ACHN (cell line): ENCODE measurements at regions not wholly inside any gene's neighbourhood (a gene's known extent, or its start where the extent isn't known, plus 50 kb on each side); places are given as distances from the start of the nearest gene placed in this dataset.
"Not testable (repeated sequence)": the region's sequence is repeated elsewhere in the genome, so short reads cannot be mapped to it uniquely, and the experiment has no call there.

Experiments
- DNase-seq: peaks from one replicate; pipeline ENCODE4 v3.0.0-alpha.2; 2015
- in situ Hi-C: cut with HindIII; loops from 2 replicates; pipeline ENCODE4 v1.10.0; 2017; ENCODE audit warnings: low sequenced_read_pairs, low pct_ligation_motif_present, low pct_unique_long_range_greater_than_20kb

DNA sequence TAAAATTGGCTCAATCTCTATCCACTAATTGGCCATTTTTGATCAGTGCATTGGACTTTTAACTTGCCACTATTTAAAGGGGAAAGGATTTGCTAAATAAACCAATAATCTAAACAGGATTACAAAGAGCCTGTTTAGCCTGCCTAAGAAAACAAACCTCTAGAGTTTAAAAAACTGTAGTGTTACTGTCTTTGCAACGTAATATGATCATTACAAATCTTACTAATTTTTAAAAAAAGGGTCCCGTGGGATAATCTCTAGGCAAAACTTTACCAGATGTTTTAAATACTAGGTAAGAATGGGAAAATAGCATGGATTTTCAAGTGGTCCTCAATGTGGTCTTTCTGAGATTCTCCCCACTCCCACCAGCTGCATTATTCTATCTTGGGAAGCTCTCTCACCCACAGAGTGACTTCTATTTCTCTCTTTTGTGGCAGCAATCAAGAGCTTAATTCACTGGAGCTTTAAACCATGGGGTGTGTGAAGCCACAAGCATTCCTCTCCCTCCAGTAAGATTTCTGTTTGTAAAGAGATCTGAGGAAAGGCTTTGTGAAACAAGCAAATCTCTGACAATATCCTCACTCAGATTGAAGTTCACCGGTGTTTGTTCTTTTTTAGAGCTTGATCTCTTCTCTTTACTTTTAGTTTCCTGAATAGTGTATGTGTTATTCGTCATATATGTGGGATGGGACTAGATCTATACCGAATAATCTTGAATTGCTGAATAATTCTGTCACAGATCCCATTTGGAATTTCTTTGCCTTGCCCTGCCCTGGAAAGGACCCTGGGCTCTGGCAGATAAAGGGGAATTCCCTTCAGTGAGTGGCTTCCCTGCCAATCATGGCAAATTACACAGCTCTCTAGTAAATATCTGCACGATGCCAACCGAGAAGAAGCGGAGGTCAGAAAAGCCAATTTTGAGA, 132.2 kb downstream of the TLR5 start:
- in situ Hi-C loops = no loop called here
- no peak for DNase-seq

DNA sequence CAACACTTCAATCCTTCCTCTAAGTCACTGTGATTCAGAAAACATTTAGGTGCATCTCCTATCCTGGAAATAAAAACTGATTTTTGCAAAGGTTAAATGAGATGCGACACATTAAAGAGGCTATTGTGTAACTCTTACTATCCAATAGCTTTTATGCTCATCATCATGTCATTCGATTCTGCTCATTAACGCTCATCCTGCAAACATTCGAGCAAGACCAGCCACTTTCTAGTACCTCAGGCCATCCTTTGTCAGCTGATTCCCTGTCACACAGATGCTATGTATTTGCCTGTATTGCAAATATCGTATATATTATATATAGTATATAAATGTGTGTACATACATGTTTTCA, 131.6 kb downstream of the TLR5 start:
- in situ Hi-C loops = no loop called here
- no peak for DNase-seq

DNA sequence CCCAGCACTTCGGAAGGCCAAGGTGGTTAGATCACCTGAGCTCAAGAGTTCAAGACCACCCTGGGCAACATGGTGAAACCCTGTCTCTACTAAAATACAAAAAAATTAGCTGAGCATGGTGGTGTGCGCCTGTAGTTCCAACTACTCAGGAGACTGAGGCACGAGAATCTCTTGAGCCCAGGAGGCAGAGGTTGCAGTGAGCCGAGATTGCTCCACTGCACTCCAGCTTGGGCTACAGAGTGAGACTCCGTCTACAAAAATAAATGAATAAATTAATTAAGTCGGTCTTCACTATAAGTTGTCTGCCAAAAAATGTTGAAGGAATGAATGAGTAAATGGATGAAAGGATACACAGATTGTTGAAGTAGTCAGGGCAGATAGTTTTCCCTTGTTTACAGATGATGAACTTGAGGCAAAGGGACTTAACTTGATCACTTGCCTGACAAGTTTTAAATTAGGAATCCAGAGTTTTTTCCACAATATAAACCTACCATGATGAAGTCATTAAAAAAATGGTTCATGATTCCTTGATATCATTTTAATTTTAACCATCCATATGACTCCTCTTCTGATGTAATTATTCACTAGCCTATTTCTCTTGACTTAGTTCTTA, 130.8 kb downstream of the TLR5 start:
- no peak for DNase-seq
- in situ Hi-C loops = no loop called here

DNA sequence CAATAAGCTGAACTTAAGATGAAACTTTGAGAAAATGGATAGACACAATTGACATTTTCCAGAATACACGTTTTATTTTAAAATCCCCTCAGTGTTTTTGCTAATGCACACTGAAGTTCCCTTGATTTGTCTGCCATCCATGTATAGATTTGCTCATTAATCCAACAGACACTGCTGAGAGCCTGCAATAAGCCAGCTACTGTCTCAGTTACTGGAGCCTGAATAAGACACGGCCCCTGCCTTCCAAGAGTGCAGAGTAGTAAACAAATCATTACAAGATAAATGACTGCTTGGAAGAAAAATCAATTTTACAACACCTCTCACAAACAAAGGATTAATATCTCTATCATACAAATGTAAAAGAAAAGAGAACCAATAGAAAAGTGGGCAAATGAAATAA, 130.1 kb downstream of the TLR5 start:
- DNase-seq = no peak
- in situ Hi-C loops = no loop called here

DNA sequence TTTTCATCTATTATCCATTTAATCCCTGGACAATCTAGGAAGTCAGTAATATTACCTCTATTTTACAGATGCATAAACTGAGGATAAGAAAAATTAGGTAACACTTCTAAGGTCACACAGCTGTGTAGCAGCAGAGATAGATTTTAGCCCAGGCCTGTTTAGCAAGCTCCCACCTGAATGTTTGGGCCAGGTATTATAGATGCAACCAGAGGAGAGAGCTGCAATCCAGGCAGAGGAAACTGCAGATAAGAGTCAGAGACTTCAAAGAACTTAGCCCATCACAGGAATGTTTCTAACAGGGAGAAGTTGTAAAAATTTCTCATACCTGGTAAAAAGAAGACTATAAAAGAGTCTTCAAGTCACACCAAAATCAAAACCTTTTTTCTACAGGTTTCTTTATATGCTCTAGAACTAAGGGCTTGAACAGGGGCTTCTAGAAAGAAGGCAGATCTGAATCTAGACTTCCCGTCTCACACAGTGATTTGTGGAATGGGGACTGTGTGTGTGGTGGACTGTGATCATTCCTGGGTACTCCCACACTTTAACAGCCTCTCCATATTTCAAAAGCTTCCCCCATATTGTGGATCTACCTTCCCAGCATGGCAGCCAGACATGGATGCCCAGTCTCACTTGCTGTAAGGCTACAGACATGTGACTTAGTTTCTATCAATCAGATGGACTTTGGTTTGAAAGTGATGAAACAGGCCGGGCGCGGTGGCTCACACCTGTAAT, 128.7 kb downstream of the TLR5 start:
- DNase-seq = no peak
- in situ Hi-C loops = no loop called here

DNA sequence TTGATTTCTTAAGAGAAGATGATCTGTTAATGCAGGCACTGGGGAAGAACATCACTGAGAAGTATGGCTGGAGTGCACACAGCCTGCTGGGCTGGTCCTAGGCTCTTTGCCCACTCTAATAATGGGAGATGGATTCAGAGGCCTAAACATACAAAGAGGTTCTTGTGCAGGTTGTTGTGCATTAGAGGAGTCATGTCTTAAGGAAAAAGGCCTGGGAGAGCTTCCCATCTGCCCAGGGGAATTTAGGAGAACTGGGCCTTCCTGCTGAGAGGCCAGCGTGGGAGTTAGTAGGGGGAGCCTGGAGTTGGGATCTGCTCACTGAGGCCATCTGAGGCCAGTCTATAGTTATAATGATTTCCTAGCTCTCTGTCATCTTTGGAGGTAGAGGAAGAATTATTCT, 126.7 kb downstream of the TLR5 start:
- in situ Hi-C loops = no loop called here

DNA sequence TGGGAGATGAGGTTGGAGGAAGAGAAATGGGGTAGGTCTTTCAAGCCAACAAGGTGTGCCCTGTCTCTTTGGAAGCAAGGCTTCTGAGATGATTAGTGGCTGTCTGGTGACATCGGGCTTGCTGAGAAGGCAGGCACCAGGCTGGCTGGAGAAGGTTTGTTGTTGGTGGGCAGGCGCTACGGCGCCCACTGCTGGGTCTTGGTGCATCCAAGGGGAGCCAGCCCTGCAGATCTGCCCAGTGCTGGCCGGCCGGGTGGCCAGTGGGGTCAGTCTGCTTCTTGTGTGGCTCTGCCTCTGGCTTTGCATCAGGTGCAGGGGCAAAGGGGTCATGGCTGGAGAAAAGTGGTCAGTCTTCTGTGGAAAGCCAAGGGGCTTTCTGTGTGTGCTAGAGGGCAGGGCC, 126.2 kb downstream of the TLR5 start:
- in situ Hi-C loops = no loop called here
- DNase-seq = no peak

More for the DNA sequence above, 126.7 kb downstream of the TLR5 start:
- DNase-seq = no peak

DNA sequence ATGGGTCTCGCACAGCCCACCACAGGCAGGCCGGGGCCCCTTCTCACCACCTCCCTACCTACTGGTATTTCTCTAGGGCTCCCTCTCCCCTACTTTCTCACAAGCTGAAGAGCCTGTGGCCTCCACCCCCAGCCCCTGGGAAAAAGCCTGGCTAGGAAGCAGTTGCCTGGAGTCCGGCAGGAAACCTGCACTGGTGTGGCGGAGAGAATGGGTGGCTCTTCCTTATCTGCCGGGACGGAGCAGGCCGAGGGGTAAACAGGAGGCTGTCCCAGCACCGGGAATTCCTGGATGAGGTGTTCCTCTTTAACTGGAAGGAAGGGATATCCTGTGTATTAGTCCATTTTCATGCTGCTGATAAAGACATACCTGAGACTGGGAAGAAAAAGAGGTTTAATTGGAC, 125.8 kb downstream of the TLR5 start:
- in situ Hi-C loops = no loop called here
- no peak for DNase-seq

DNA sequence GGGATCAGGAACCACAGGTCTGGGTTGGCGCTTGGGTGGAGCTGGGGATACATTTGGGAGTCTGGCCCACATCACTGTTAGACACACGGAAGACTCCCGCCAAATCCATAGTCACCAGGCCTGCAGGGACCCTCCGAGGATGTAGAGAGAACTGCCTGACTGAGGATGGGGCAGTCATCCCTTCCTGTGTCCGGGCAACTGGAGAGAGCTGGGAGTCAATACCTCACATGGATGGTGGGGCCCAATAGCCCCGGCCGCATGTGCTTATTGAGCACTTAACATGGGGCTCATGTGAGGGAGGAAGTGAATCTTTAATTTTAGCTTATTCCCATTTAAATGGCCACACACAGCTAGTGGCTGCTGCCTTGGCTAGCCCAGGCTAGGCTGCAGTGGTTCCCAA, 124.5 kb downstream of the TLR5 start:
- in situ Hi-C loops = no loop called here
- no peak for DNase-seq

DNA sequence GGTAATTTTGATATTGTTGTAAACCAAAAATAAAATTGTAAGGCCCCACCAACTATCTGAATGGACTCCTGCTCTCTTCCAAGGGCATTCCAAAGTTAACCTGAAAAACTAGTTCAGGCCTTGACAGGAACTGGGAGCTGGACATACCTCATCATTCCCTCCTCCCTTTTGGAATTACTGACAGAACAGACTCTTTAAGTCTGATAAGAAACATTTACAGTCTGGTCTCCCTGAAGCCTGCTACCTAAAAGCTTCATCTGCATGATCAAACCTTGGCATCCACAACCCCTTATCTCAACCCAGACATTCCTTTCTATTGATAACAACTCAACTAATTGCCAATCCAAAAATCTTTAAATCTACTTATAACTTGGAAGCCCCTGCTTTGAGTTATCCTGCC, 123.8 kb downstream of the TLR5 start:
- no peak for DNase-seq
- in situ Hi-C loops = no loop called here

DNA sequence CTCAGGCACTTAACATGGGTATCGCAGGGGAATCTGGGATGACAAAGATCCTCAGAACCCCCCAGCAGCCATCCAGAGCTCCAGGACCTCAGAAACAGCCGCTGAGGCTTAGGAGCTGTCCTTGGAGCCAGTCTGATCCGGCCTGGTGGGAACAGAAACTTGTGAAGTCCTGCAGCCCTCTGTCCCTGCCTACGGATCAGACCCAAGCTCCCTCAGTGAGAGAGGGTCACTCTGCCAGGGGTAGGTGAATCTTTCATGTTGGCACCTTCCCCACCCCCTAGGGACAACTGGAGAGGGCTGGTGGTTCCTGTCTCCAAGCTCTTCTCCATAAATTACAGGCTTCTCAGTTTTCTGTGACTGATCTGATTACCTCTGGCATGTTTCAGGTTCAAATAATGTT, 122.3 kb downstream of the TLR5 start:
- in situ Hi-C loops = no loop called here
- DNase-seq = no peak

DNA sequence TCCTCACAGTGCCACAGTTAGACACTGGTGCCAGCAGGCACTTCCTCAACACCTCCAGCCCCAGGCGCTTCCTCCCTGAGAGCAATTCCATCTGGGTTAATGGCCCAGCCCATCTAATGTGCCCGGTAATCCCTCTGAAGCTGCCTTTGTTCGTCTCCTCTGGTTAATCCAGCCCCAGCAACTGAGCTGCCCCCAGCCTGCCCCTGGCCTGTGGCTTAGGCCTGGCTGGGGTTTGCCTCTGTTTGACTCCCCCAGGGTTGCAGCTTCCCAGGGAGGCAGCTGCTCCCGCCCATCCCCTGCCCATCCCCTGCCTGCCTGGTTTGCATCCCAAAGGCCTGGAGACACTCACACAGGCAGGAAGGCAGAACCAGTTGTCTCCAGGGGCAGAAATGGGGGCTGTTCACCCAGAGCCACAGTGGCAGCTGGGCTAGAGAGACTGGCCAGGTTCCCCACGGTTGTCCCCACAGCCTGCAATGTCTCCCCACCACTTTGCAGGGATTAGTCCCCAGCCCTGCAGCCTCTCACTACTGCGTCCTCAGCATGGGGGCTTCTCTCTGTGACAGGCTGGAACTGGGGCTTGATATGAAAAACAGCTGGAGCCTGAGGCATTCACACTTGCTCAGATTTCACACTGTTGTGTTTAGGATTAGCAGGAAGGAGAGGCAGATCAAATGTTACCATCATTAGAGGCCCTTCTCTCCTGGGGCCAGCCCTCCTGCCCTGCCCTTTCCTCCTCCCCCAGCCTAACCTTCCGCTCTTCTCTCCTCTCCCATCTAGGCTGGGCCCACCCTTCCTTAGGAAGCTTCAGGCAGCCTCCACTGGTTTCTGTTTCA, 120.2 kb downstream of the TLR5 start:
- DNase-seq = no peak
- in situ Hi-C loops = no loop called here

DNA sequence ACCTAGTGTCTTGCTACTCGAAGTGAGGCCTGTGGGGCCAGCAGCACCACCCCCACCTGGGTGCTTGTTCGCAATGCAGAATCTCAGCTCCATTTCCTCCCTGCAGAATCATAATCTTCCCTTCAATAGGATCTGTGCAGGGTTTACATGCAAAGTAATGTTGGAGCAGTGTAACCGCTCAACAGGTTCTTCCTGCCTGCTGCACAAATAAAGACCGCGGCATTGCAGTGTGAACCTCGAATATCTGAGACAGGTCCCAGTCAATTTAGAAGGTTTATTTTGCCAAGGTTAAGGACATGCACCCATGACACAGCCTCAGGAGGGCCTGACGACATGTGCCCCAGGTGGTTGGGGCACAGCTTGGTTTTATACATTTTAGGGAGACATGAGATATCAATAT, 119.2 kb downstream of the TLR5 start:
- in situ Hi-C loops = no loop called here
- DNase-seq = no peak

DNA sequence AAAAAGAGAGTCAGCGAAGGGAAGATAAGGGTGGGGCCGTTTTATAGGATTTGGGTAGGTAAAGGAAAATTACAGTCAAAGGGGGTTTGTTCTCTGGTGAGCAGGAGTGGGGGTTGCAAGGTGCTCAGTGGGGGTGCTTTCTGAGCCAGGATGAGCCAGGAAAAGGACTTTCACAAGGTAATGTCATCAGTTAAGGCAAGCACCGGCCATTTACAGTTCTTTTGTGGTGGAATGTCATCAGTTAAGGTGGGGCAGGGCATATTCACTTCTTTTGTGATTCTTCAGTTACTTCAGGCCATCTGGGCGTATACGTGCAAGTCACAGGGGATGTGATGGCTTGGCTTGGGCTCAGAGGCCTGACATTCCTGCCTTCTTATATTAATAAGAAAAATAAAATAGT, 118.6 kb downstream of the TLR5 start:
- DNase-seq, in situ Hi-C loops: not testable (repeated sequence)

DNA sequence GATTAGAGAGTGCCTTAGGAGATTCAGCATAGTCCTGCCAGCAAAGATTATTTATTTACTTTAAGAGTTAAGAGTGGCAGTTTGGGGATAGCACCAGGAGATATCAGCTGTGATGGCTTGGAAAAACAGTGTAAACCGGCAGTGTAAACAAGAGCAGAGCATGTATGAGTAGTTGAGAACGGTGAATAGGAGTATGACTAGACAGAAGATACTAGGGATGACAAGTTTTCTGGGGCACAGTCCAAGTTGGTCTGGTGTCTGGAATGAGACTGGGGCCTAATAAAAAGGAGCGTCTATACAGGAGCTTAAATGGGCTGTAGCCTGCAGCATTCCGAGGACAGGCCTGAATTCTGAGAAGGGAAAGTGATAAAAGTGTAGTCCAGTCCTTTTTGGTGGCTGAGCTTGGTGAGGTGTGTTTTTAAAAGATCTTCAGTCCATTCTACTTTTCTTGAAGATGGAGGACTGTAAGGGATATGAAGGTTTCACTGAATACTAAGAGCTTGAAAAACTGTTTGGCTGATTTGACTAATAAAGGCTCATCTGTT, 117.8 kb downstream of the TLR5 start:
- in situ Hi-C loops, DNase-seq: not testable (repeated sequence)

DNA sequence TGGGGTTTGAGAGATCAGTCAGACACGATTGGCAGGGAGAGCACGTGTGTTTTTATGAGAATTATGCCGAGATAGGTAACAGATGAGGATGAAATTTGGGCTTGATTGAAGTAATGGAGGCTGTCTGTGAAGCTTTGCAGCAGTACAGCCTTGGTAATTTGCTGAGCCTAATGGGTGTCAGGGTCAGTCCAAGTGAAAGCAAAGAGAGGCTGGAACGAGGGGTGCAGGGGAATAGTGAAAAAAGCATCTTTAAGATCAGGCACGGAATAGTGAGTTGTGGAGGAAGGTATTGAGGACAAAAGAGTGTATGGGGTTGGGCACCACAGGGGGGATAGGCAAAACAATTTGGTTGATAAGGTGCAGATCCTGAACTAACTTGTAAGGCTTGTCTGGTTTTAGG, 116.4 kb downstream of the TLR5 start:
- in situ Hi-C loops, DNase-seq: not testable (repeated sequence)

DNA sequence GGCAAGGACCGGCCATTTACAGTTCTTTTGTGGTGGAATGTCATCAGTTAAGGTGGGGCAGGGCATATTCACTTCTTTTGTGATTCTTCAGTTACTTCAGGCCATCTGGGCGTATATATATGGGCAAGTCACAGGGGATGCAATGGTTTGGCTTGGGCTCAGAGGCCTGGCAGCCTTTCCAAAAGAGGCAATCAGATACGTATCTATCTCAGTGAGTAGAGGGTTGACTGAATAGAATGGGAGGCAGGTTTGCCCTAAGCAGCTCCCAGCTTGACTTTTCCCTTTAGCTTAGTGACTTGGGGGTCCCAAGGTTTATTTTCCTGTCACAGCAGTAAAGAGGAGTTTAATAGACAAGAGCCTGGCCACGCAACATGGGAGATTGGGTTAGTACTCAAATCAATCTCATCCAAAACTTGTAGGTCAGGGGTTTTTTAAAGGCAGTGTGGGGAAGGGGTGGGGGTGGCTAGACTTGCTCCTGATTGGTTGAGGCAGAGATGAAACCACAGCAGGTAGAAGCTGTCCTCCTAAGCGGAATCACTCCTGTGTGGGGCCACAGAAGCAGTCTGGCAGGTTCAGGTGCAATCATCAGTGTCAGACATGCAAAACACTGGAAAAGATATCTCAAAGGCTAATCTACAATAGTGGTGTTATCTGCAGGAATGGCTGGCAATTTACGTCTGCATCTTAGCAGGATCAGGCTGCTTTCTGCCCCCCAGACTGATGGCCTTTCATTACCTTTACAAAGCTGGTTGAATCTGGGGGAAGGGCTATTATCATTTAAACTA, 112.9 kb downstream of the TLR5 start:
- no peak for DNase-seq
- in situ Hi-C loops = no loop called here

DNA sequence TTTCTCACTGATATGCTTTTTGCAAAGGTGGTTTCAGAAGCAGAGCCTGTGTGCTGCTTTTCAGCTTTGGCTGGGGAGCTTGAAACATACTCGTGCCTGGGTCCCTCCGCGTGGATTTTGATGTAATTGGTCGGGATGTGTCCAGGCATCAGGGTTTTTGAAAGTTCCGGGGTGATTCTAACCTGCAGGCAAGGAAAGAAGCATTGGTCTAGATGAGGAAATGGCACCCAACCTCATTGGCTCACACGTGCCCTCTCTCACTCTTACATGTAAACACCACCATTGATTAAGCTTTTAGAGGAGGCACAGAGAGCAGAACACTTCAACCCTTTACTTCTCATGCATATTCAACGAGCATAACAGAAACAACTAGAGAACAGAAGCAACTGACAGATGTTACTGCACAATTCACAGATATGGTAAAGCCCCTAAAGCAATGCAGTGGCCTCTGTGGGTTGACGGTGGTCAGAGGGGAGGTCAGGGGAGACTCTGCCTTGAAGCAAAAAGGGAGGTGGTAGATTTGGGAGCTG, 112.1 kb downstream of the TLR5 start:
- in situ Hi-C loops = no loop called here
- no peak for DNase-seq
